Adrenal gland (tissue), 5 donors: ENCODE measurements at regions not wholly inside any gene's neighbourhood (a gene's known extent, or its start where the extent isn't known, plus 50 kb on each side); places are given as distances from the start of the nearest gene placed in this dataset.

Experiments used
- POLR2A ChIP-seq, 2 donors: fragments of 450-650 bp; IDR thresholded peaks; one replicate each; pipeline ENCODE4 v1.6.1; 2017; ENCODE audit warnings: antibody characterized with exemption in 2 of 2, mild to moderate bottlenecking in 2 of 2, moderate library complexity in 1 of 2
- TF ChIP-seq, protein P1 (sequence below), 6 experiments: fragments of 450-650 bp in 4 of 6; fragments of 200-600 bp in 2 of 6; sonication (generic) in 1 of 6; IDR thresholded peaks; 1 replicate in 5 of 6; 2 replicates in 1 of 6; pipeline versions ENCODE4 v1.5.1 to v1.8.0; 2016 to 2021; ENCODE audit warnings: antibody characterized with exemption in 6 of 6, mild to moderate bottlenecking in 2 of 6, moderate library complexity in 1 of 6
- donor health status: DM: no; HTN: no; CAD: no.

DNA sequence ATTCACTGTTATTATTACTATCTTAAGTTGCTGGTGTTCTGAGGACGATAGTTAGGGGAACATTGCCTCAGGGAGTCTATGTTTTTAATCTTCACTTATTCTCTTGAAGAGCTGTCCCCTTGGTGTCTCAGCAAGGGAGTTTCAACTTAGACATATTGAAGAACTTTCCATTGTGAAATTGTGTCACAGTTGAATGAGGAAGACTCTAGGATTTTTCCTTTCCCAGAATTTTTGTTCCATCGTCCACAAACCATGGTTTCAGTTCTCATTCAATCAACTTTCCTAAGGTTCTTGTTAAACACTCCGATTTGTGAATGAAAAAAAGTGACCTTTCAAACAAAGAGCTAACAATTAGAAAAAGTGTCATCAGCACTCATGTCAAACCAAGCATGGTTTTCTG lies 128.3 kb downstream of the GATA3 start:
- no peak for TF ChIP-seq POLR2A (IDR thresholded peaks at IDR 0.05)
- TF ChIP-seq, protein P1, sequence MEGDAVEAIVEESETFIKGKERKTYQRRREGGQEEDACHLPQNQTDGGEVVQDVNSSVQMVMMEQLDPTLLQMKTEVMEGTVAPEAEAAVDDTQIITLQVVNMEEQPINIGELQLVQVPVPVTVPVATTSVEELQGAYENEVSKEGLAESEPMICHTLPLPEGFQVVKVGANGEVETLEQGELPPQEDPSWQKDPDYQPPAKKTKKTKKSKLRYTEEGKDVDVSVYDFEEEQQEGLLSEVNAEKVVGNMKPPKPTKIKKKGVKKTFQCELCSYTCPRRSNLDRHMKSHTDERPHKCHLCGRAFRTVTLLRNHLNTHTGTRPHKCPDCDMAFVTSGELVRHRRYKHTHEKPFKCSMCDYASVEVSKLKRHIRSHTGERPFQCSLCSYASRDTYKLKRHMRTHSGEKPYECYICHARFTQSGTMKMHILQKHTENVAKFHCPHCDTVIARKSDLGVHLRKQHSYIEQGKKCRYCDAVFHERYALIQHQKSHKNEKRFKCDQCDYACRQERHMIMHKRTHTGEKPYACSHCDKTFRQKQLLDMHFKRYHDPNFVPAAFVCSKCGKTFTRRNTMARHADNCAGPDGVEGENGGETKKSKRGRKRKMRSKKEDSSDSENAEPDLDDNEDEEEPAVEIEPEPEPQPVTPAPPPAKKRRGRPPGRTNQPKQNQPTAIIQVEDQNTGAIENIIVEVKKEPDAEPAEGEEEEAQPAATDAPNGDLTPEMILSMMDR (IDR thresholded peaks at IDR 0.05): no peak
